ENCODE measurements at regions not wholly inside any gene's neighbourhood (a gene's known extent, or its start where the extent isn't known, plus 50 kb on each side); places are given as distances from the start of the nearest gene placed in this dataset.

GRCh38 chr6:14510038-14510437 is 392.5 kb downstream of the CD83 start:
- H3K36me3 ChIP-seq = no peaks in the 10 kb centered on the region
- H3K27me3 ChIP-seq = no peaks in the 10 kb centered on the region
- no peaks in the 10 kb centered on the region for H3K4me1 ChIP-seq
- no peak for DNase-seq
- no peak overlapping the region for H3K27ac ChIP-seq
- H3K9me3 ChIP-seq = no peaks in the 10 kb centered on the region
- WGBS, 2 donors = 93 to 96% methylated on average over 6 of the region's 6 CpGs
- H3K4me3 ChIP-seq = no peak overlapping the region
- TF ChIP-seq POLR2A (IDR thresholded peaks at IDR 0.05) (no peak), EP300 (IDR thresholded peaks at IDR 0.05) (no peak)
- intact Hi-C loops (cut with DNase I) = no loop called here

- DNase-seq = no peak
- no peaks in the 10 kb centered on the region for H3K27me3 ChIP-seq
- H3K9me3 ChIP-seq = no peaks in the 10 kb centered on the region
Observed at GRCh38 chr6:14511061-14511586, 393.6 kb downstream of the CD83 start.

GRCh38 chr6:14512246-14512645 is 394.7 kb downstream of the CD83 start:
- Histone ChIP-seq H3K27ac (no peak overlapping the region), H3K36me3 (no peaks in the 10 kb centered on the region), H3K4me1 (peaks cover 0 to 11% (median under 1%) of the 10 kb centered on the region in 4 donors), H3K9me3 (no peaks in the 10 kb centered on the region), H3K4me3 (no peak overlapping the region), H3K27me3 (no peaks in the 10 kb centered on the region)
- intact Hi-C loops (cut with DNase I) = no loop called here
- DNase-seq = no peak
- 94% methylated on average over 3 of the region's 3 CpGs for WGBS, 2 donors
- TF ChIP-seq CTCF (IDR thresholded peaks at IDR 0.05) = no peak
- TF ChIP-seq POLR2A (IDR thresholded peaks at IDR 0.05) = no peak
- no peak for TF ChIP-seq POLR2AphosphoS5 (IDR thresholded peaks at IDR 0.05)
- TF ChIP-seq EP300 (IDR thresholded peaks at IDR 0.05) = no peak

More at GRCh38 chr6:14511061-14511586, 393.6 kb downstream of the CD83 start:
- WGBS, 2 donors = 64 to 81% methylated on average over 2 of the region's 2 CpGs
- H3K27ac ChIP-seq = no peak overlapping the region
- intact Hi-C loops (cut with DNase I) = no loop called here
- no peak for TF ChIP-seq POLR2AphosphoS5 (IDR thresholded peaks at IDR 0.05)
- no peak for TF ChIP-seq CTCF (IDR thresholded peaks at IDR 0.05)
- TF ChIP-seq POLR2A (IDR thresholded peaks at IDR 0.05) = no peak
- TF ChIP-seq EP300 (IDR thresholded peaks at IDR 0.05) = no peak
- H3K4me1 ChIP-seq = peaks cover 0 to under 1% (median 0%) of the 10 kb centered on the region in 4 donors
- H3K36me3 ChIP-seq = no peaks in the 10 kb centered on the region
- no peak overlapping the region for H3K4me3 ChIP-seq

DNA sequence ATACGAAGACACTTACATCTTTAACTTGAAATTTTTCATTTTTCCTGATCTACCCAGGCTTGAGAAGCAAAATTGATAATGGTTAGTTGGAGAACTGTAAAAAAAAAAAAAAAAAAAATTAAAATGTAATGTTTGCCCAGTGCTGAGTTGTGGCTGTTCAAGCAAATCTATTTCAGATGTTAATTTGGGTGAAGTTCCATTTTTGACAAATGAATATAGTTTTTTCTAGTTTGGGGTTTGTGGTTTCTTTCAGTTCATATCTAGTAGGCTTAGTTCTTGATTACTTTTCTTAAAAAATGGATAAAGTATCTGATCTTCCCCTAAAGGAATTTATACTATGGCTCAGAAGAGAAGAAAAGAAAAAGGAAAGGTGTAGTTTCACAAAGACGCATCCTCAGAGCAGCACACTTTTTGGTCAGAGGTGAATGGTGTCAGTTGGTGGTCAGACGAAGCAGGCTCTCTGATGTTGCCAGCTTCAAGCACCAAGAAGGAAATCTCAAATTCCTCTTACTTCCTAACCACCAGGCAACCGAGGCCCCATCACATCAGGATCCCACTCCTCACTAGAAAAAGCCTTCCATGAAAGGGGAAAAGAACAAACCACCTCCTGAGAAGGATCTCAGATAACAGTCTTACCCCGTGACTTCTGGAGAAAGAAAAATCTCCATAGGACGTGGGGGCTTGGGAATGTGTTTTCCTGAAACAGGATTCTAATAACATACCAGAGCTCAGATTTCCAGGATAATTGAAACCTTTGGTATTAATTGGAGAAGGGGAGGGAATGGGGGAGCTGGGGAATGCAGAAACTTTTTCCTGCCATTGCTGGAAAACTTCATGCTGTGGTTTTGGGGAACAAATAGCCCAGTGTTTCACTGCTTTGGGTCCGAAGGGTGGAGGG is 396.2 kb downstream of the CD83 start:
- no peak for DNase-seq
- Histone ChIP-seq H3K27ac (no peak overlapping the region), H3K27me3 (no peaks in the 10 kb centered on the region), H3K4me3 (no peak overlapping the region), H3K36me3 (no peaks in the 10 kb centered on the region), H3K9me3 (no peaks in the 10 kb centered on the region), H3K4me1 (peaks cover 0 to 26% (median 5%) of the 10 kb centered on the region in 4 donors)
- intact Hi-C loops (cut with DNase I) = no loop called here
- TF ChIP-seq EP300 (IDR thresholded peaks at IDR 0.05) (no peak), POLR2A (IDR thresholded peaks at IDR 0.05) (no peak), POLR2AphosphoS5 (IDR thresholded peaks at IDR 0.05) (no peak), CTCF (IDR thresholded peaks at IDR 0.05) (no peak)
- 76 to 88% methylated on average over 7 of the region's 7 CpGs for WGBS, 2 donors

- DNase-seq = peak; percentile 75
- H3K9me3 ChIP-seq = no peaks in the 10 kb centered on the region
Observed at GRCh38 chr6:14516956-14517355, 399.4 kb downstream of the CD83 start.

More at GRCh38 chr6:14516956-14517355, 399.4 kb downstream of the CD83 start:
- Histone ChIP-seq H3K27ac (peak overlapping the region in 3 of 4 donors; percentile 17 to 56 (median 54)), H3K27me3 (no peaks in the 10 kb centered on the region), H3K36me3 (no peaks in the 10 kb centered on the region), H3K4me3 (peak overlapping the region in 2 of 4 donors; percentile 0 to 21), H3K4me1 (peaks cover 0 to 29% (median 5%) of the 10 kb centered on the region in 4 donors)
- WGBS, 2 donors = 85 to 88% methylated on average over 11 of the region's 11 CpGs
- intact Hi-C loops (cut with DNase I) = no loop called here
- TF ChIP-seq EP300 (IDR thresholded peaks at IDR 0.05) = peak in 1 of 4 donors; percentile 62
- TF ChIP-seq POLR2AphosphoS5 (IDR thresholded peaks at IDR 0.05) = peak; percentile 69 to 88 (median 74)
- no peak for TF ChIP-seq POLR2A (IDR thresholded peaks at IDR 0.05)
- no peak for TF ChIP-seq CTCF (IDR thresholded peaks at IDR 0.05)

All from sigmoid colon (tissue), 6 donors.